ENCODE measurements at regions not wholly inside any gene's neighbourhood (a gene's known extent, or its start where the extent isn't known, plus 50 kb on each side); places are given as distances from the start of the nearest gene placed in this dataset.
"Not testable (repeated sequence)": the region's sequence is repeated elsewhere in the genome, so short reads cannot be mapped to it uniquely, and the experiment has no call there.

DNA sequence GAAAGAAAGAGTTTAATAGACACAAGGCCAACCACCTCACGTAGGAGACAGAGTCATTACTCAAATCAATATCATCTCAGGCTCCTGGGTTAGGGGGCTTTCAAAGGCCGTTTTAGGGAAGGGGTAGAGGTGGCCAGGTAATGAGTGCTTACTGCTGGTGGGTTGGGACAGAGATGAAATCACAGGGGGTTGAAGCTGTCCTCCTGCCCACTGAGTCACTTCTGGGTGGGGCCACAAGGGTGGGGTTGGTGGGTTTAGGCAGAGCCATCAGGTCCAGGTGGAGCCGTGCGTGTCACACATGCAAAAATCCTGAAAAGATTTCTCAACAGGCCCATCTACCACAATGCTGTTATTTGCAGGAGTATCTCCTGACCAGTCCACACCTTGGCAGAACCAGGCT, 167.0 kb upstream of the EXOC2 start:
- Histone ChIP-seq H3K27me3 (ENCODE audit: insufficient read depth, low read length) (no peaks in the 10 kb centered on the region), H3K27ac (ENCODE audit: low read length) (no peak overlapping the region), H3K4me1 (ENCODE audit: insufficient read depth, low read length) (no peaks in the 10 kb centered on the region), H3K9me3 (ENCODE audit: insufficient read depth, low read depth, low read length) (no peaks in the 10 kb centered on the region), H3K36me3 (ENCODE audit: insufficient read depth, low read depth, low read length) (no peaks in the 10 kb centered on the region), H3K9ac (ENCODE audit: low read depth, low read length) (no peak overlapping the region), H3K4me3 (ENCODE audit: low read length) (no peak overlapping the region)

DNA sequence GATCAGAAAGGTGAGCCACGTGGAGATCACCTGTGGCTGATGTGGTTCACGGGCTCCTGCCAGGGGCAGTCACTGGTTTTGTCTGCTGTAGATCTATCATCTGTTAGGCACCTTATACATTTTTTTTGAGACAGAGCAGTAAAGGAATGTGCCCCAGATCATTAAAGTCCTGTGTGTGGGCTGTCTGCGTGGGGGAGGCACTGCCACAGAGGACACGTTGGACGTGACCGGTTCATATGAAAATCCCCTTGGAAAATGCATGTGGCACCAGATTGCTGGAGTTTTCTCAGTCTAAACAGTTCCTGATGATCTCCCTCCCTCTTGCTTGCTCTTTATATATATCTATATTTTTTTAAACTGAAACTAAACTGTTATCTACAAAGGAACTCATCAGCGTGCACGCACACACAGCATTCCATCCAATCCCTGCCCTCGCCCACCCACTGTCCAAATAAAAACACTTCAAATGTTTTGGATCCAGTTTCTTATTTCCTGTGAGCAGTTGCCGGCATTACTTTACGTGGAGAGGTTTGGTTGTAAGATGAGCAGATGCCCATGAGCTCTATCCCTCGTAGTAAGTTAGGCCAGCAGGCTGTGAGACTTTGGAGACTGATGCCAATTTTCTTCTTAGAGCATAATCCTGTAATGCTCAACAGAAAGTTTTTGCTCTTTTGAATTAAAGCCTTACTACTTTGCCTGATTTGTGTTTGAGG, 161.6 kb upstream of the EXOC2 start:
- H3K4me3 ChIP-seq (ENCODE audit: low read length) = no peak overlapping the region
- no peaks in the 10 kb centered on the region for H3K9me3 ChIP-seq (ENCODE audit: insufficient read depth, low read depth, low read length)
- no peaks in the 10 kb centered on the region for H3K4me1 ChIP-seq (ENCODE audit: insufficient read depth, low read length)
- H3K36me3 ChIP-seq (ENCODE audit: insufficient read depth, low read depth, low read length) = no peaks in the 10 kb centered on the region
- no peak overlapping the region for H3K9ac ChIP-seq (ENCODE audit: low read depth, low read length)
- H3K27ac ChIP-seq (ENCODE audit: low read length) = no peak overlapping the region
- no peaks in the 10 kb centered on the region for H3K27me3 ChIP-seq (ENCODE audit: insufficient read depth, low read length)

DNA sequence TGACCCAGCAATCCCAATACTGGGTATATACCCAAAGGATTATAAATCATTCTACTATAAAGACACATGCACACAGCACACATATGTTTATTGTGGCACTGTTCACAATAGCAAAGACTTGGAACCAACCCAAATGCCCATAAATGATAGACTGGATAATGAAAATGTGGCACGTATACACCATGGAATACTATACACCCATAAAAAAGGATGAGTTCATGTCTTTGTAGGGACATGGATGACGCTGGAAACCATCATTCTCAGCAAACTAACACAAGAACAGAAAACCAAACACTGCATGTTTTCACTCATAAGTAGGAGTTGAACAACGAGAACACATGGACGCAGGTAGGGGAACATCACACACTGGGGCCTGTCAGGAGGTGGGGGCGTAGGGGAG, 159.3 kb upstream of the EXOC2 start:
- H3K36me3 ChIP-seq (ENCODE audit: insufficient read depth, low read depth, low read length); H3K27ac ChIP-seq (ENCODE audit: low read length); H3K4me1 ChIP-seq (ENCODE audit: insufficient read depth, low read length); H3K9me3 ChIP-seq (ENCODE audit: insufficient read depth, low read depth, low read length); H3K4me3 ChIP-seq (ENCODE audit: low read length); H3K27me3 ChIP-seq (ENCODE audit: insufficient read depth, low read length); H3K9ac ChIP-seq (ENCODE audit: low read depth, low read length): not testable (repeated sequence)

DNA sequence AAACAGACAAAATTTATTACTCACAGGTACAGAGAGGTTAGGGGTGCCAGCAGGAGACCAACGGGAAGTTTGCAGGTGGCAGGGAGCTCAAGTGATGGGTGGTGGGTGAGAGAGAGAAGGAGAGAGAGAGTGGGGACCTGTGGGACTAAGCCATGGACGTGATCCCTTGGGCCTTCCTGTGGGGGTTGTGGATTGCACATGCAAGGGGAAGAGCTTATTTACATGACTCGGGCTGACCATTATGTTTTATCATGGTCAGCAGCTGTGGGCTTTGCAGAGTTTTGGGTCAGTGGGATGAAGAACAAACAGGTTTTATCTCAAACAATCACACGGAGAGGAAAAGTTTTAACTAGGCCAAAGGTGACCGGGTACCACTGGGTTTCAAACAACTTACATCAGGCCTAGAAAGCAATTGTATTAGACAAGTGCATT, 156.2 kb upstream of the EXOC2 start:
- Histone ChIP-seq H3K4me3 (ENCODE audit: low read length) (no peak overlapping the region), H3K9ac (ENCODE audit: low read depth, low read length) (no peak overlapping the region), H3K27me3 (ENCODE audit: insufficient read depth, low read length) (no peaks in the 10 kb centered on the region), H3K9me3 (ENCODE audit: insufficient read depth, low read depth, low read length) (no peaks in the 10 kb centered on the region), H3K27ac (ENCODE audit: low read length) (no peak overlapping the region), H3K4me1 (ENCODE audit: insufficient read depth, low read length) (no peaks in the 10 kb centered on the region), H3K36me3 (ENCODE audit: insufficient read depth, low read depth, low read length) (no peaks in the 10 kb centered on the region)

DNA sequence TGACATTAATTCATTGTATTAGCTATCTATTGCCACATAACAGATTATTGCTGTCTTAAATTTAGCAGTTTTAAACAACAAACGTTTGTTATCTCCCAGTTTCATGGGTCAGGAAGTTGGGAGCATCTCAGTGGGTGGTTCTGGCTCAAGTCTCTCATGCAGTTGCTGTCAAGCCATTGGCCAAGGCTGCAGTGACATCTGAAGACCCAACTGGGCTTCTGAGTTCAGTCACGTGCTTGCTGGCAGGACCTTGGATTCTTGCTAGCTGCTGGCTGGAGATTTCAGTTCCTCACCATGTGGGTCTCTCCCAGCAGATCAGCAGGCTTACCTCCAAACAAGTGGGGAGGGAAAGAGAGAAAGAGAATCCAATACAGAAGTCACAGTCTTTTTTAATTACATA, 152.6 kb upstream of the EXOC2 start:
- no peaks in the 10 kb centered on the region for H3K36me3 ChIP-seq (ENCODE audit: insufficient read depth, low read depth, low read length)
- H3K9ac ChIP-seq (ENCODE audit: low read depth, low read length) = no peak overlapping the region
- H3K4me3 ChIP-seq (ENCODE audit: low read length) = no peak overlapping the region

DNA sequence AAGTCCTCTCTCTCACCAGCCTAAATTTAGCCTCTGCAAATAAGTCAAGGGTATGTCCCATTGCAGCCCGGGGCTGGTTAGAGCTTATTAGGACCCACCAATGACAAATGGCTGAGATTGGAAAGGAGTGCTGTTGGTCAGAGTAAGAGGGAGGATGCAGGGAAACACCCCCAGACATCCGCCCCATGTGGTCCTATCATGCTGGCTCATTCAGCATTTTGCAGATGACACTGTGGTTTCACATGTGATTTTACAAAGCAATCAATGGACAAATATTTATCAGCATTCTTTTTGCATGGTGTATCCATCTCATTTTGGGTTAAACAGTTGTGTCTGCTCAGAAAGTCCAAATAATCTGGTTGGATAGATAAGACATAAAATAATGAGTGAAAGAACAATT, 152.2 kb upstream of the EXOC2 start:
- Histone ChIP-seq H3K4me1 (ENCODE audit: insufficient read depth, low read length) (no peaks in the 10 kb centered on the region), H3K4me3 (ENCODE audit: low read length) (no peak overlapping the region), H3K27ac (ENCODE audit: low read length) (no peak overlapping the region), H3K9ac (ENCODE audit: low read depth, low read length) (no peak overlapping the region), H3K27me3 (ENCODE audit: insufficient read depth, low read length) (no peaks in the 10 kb centered on the region), H3K36me3 (ENCODE audit: insufficient read depth, low read depth, low read length) (no peaks in the 10 kb centered on the region), H3K9me3 (ENCODE audit: insufficient read depth, low read depth, low read length) (peaks cover 4% of the 10 kb centered on the region)

More for the DNA sequence above, 152.6 kb upstream of the EXOC2 start:
- Histone ChIP-seq H3K9me3 (ENCODE audit: insufficient read depth, low read depth, low read length) (no peaks in the 10 kb centered on the region), H3K4me1 (ENCODE audit: insufficient read depth, low read length) (no peaks in the 10 kb centered on the region), H3K27me3 (ENCODE audit: insufficient read depth, low read length) (no peaks in the 10 kb centered on the region), H3K27ac (ENCODE audit: low read length) (no peak overlapping the region)

DNA sequence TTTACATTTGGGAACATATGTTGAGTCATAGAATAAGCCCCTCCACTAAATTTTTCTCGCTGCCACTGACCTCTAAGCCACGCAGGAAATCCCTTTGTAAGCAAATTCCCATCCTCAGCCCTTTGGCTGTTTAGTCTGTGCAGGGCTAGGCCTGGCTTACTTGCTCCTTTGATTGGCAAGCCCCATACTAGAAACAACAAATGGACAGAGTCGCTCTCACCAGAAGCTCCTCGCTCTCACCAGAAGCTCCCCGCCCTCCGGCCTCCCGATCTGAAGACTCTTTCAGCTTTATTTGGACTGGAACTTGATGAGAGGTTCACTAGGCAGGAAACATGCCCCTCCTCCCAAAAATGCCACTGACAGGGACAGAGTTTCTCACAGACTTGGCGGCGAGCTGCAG, 149.2 kb upstream of the EXOC2 start:
- no peak overlapping the region for H3K9ac ChIP-seq (ENCODE audit: low read depth, low read length)
- no peaks in the 10 kb centered on the region for H3K27me3 ChIP-seq (ENCODE audit: insufficient read depth, low read length)
- no peaks in the 10 kb centered on the region for H3K4me1 ChIP-seq (ENCODE audit: insufficient read depth, low read length)
- no peak overlapping the region for H3K27ac ChIP-seq (ENCODE audit: low read length)
- peaks cover 9% of the 10 kb centered on the region for H3K9me3 ChIP-seq (ENCODE audit: insufficient read depth, low read depth, low read length)
- no peaks in the 10 kb centered on the region for H3K36me3 ChIP-seq (ENCODE audit: insufficient read depth, low read depth, low read length)
- no peak overlapping the region for H3K4me3 ChIP-seq (ENCODE audit: low read length)

DNA sequence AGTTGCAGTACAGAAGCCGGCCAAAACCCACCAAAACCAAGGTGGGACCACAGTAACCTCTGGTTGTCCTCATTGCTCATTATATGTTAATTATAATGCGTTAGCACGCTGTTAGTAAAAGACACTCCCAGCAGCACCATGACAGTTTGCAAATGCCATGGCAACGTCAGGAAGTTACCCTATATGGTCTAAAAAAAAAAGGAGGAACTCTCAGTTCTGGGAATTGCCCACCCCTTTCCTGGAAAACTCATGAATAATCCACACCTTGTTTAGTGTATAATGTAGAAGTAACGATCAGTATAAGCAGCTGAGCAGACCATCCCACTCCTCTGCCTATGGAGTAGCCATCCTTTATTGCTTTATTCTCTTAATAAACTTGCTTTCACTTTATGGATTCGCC, 148.6 kb upstream of the EXOC2 start:
- Histone ChIP-seq H3K4me3 (ENCODE audit: low read length) (no peak overlapping the region), H3K27me3 (ENCODE audit: insufficient read depth, low read length) (no peaks in the 10 kb centered on the region), H3K36me3 (ENCODE audit: insufficient read depth, low read depth, low read length) (no peaks in the 10 kb centered on the region), H3K9me3 (ENCODE audit: insufficient read depth, low read depth, low read length) (peaks cover 9% of the 10 kb centered on the region), H3K4me1 (ENCODE audit: insufficient read depth, low read length) (no peaks in the 10 kb centered on the region), H3K27ac (ENCODE audit: low read length) (no peak overlapping the region), H3K9ac (ENCODE audit: low read depth, low read length) (no peak overlapping the region)

DNA sequence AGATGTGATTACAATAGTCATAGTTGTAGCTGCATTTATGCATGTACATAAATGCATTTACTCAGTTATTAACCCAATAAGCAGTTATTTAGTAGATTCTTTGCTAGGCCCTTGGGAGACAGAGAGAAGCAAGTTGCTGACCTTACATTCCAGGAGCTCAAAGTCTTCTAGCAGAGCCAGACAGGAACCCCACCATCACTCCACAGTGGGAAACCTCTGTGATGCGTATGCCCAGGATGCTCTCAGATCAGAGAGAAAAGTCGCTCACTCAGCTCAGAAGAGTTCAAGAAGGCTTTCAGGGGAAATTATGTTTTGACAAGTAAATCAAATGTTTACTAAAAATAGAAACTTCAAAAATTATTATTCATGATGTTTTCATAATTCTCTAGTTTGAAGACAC, 146.3 kb upstream of the EXOC2 start:
- H3K4me3 ChIP-seq (ENCODE audit: low read length) = no peak overlapping the region
- no peak overlapping the region for H3K27ac ChIP-seq (ENCODE audit: low read length)
- H3K9ac ChIP-seq (ENCODE audit: low read depth, low read length) = no peak overlapping the region
- no peaks in the 10 kb centered on the region for H3K36me3 ChIP-seq (ENCODE audit: insufficient read depth, low read depth, low read length)
- H3K9me3 ChIP-seq (ENCODE audit: insufficient read depth, low read depth, low read length) = peaks cover 9% of the 10 kb centered on the region
- H3K4me1 ChIP-seq (ENCODE audit: insufficient read depth, low read length) = no peaks in the 10 kb centered on the region
- H3K27me3 ChIP-seq (ENCODE audit: insufficient read depth, low read length) = no peaks in the 10 kb centered on the region

DNA sequence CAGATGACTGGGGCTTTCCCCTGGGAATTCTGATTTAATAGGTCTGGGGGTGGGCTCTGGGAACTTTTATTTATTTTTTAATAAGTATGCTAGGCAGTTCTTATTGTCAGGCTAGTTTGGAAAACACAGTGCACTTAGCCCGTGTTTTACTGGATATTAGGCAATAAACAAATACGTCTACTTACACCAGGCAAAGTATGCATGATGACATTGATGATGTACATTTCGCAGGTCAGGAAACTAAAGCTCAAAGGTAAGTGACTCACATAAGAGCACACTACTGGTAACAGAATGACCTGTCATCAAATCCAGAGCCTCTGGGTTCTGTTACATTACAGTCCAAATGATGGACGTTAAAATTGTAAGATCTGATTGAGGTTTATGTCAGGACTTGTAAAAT, 144.4 kb upstream of the EXOC2 start:
- Histone ChIP-seq H3K36me3 (ENCODE audit: insufficient read depth, low read depth, low read length) (no peaks in the 10 kb centered on the region), H3K4me1 (ENCODE audit: insufficient read depth, low read length) (no peaks in the 10 kb centered on the region), H3K9ac (ENCODE audit: low read depth, low read length) (no peak overlapping the region), H3K27me3 (ENCODE audit: insufficient read depth, low read length) (no peaks in the 10 kb centered on the region), H3K27ac (ENCODE audit: low read length) (no peak overlapping the region), H3K9me3 (ENCODE audit: insufficient read depth, low read depth, low read length) (peaks cover 9% of the 10 kb centered on the region), H3K4me3 (ENCODE audit: low read length) (no peak overlapping the region)

DNA sequence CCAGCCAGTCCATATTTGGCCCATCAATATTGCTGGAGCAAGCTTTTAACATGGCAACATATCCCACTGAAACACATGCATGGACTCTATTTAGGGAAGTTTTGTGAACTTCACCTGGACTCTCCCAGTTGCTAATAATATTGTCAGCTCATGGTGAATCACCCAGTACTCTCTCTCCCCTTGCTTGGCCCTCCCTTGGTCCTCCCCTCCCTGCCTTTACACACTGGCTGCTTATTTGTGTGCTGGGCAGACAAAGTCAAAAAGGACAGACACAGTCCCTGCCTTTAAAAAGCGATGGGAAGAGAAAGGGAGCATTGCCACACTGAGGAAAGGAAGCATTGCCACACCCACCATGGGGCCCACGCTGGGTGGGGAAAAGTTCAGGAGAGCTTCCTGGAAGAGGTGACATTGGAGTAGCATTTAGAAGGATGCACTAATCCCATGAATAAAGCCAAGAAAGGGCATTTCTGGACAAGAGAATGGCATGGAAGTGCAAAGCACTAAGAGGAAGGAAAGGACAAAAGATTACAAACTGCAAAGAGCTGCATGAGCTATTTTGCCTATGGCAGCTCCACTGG, 143.4 kb upstream of the EXOC2 start:
- H3K27ac ChIP-seq (ENCODE audit: low read length) = no peak overlapping the region
- H3K36me3 ChIP-seq (ENCODE audit: insufficient read depth, low read depth, low read length) = no peaks in the 10 kb centered on the region
- no peak overlapping the region for H3K4me3 ChIP-seq (ENCODE audit: low read length)
- no peak overlapping the region for H3K9ac ChIP-seq (ENCODE audit: low read depth, low read length)
- H3K27me3 ChIP-seq (ENCODE audit: insufficient read depth, low read length) = no peaks in the 10 kb centered on the region
- H3K4me1 ChIP-seq (ENCODE audit: insufficient read depth, low read length) = no peaks in the 10 kb centered on the region
- H3K9me3 ChIP-seq (ENCODE audit: insufficient read depth, low read depth, low read length) = peaks cover 13% of the 10 kb centered on the region

DNA sequence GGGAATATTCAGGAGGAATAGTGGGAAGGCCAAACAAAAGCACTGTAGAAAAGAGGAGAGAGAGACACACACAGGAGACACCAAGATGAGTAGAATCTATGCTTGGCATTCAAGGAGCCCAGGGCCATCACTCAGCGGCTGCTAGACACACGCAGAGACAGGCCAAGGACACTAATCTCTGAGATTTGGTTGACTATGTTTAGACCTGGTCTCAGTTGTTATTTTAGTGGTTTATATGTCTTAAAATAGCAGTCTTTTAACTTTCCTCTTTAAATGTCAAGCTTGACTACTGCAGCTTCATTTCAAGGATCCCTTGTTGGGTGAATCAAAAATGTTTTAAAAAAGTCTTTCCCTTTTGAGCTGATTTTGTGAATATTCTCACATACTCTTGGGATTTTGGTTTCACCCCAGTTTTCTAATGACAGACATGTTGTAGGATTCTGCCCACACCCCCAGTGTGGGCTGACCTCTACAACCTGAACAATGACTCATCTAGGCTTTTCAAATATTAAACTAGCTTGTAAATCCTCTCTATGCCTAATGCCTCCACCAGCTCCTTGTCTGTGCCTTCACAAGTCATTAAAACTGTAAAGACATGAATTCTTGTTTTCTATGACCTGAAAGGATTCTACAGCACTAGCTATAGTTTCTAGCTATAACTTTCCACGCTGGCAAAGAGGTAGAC, 142.7 kb upstream of the EXOC2 start:
- H3K9ac ChIP-seq (ENCODE audit: low read depth, low read length) = no peak overlapping the region
- H3K36me3 ChIP-seq (ENCODE audit: insufficient read depth, low read depth, low read length) = no peaks in the 10 kb centered on the region
- no peaks in the 10 kb centered on the region for H3K27me3 ChIP-seq (ENCODE audit: insufficient read depth, low read length)
- H3K9me3 ChIP-seq (ENCODE audit: insufficient read depth, low read depth, low read length) = peaks cover 13% of the 10 kb centered on the region
- no peak overlapping the region for H3K4me3 ChIP-seq (ENCODE audit: low read length)
- peaks cover 1% of the 10 kb centered on the region; the same call in 1 of the 2 replicates for H3K4me1 ChIP-seq (ENCODE audit: insufficient read depth, low read length)
- no peak overlapping the region for H3K27ac ChIP-seq (ENCODE audit: low read length)

Data from iPS-20b (cell line).